ENCODE measurements at regions not wholly inside any gene's neighbourhood (a gene's known extent, or its start where the extent isn't known, plus 50 kb on each side); places are given as distances from the start of the nearest gene placed in this dataset.
"Not testable (repeated sequence)": the region's sequence is repeated elsewhere in the genome, so short reads cannot be mapped to it uniquely, and the experiment has no call there.

DNA sequence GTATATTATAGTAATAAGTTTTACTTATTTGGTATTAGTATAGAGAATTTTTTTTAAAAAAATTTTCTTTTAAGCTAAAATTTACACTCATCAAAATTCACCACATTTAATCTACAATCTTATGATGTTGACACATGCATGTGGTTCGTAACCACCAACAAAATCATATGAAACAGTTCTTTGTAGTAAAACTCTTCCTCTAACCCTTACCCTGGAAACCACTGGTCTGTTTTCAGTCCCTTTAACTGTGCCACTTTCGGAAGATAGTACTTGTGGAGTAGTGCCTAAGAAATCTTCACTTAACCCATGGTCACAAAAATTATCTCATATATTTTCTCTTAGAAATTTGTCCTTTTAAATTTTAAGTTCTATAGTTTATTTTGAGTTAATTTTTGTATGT is 1498.8 kb downstream of the MAT2B start:
- no peak for DNase-seq (ENCODE audit: extremely low read depth, low read depth, low spot score)

DNA sequence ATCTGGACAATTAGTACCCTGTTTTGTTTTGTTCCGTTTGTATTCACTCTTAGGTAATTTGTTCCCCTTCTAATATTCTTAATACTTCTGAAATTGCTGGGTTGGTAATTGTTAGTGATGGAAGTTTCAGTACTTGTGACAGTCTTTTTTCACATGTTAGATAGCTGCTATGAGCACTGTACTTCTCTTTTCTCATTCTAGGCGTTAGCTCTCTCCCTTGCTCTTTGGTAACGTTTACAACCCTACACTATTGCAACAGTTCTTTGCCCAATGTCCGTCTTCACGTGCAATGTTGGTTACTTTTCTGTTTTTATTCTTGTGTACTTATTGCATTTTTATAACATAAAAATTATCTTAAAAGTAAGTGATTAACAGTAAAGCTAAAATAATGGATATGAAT is 1509.0 kb downstream of the MAT2B start:
- DNase-seq (ENCODE audit: extremely low read depth, low read depth, low spot score) = no peak

DNA sequence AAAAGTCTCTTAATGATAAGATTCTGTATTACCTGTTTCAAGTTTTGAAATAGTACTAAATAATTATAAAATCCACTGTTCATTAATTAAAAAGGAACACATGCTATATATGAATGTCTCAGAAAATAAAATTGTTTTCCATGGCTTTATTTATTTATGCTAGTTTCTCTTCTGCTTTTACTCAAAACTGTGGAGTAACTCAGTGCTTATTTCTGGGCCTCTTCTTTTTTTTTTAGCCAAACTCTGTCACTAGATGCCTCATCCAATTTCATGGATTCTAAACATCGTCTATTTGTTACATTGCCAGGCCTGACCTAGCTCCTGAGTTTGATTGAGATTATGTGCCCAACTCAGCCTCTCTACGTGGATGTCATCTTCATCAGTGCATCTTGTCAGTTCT is 1509.7 kb downstream of the MAT2B start:
- no peak for DNase-seq (ENCODE audit: extremely low read depth, low read depth, low spot score)

DNA sequence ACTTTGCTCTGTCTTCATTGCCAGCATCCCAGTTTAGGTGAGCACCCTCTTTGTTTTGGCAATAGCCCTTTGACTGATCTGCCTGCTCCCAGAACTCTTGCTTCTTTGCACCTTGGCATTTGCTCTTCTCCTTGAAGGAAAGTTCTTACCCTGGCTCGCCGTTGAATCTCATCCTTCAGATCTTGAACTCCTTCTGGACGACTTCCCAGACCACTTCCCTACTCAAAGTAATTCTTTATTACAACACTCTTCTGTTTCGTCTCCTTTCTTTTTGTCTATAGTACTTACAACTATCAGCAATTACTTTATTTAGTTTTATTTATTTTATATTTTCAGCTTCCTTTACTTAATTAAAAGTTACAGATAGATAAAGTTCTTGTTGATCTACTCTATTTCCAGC is 1510.1 kb downstream of the MAT2B start:
- DNase-seq (ENCODE audit: extremely low read depth, low read depth, low spot score) = no peak

DNA sequence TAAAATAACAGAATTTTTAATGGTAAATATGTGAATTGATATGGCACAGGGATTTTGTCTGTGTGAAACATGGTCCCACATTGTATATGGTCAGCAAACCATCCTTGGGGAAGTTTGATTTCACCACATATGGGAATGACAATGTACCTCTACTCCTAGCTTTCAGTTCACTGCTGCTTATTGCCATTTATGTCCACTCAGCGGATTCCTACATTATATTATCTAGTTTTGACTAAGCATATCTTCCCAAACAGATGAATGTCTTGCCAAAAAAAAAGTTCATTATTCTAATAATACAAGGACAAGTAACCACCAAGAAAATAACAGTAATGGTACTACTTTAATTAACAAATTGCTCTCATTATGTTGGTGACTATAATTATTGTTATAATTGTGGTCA is 1521.6 kb downstream of the MAT2B start:
- DNase-seq (ENCODE audit: extremely low read depth, low read depth, low spot score) = no peak

DNA sequence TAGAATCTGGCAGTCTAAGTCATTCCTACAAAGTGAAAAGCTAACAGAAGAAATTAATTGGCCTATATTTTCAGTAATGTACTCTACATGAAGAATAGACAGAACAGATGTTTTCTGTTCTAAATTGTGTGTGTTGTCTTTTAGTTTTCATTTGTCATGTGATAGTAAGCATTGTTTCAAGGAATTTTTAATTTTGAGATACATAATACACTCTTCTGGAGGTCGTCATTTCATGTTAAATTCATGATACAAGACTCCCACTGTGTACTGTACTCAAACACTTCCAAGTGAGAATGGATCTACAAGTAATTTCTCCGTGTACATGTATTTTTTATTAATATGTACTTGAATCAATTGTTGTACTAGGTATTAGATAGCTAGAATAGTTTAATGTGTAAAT is 1522.9 kb downstream of the MAT2B start:
- no peak for DNase-seq (ENCODE audit: extremely low read depth, low read depth, low spot score)

DNA sequence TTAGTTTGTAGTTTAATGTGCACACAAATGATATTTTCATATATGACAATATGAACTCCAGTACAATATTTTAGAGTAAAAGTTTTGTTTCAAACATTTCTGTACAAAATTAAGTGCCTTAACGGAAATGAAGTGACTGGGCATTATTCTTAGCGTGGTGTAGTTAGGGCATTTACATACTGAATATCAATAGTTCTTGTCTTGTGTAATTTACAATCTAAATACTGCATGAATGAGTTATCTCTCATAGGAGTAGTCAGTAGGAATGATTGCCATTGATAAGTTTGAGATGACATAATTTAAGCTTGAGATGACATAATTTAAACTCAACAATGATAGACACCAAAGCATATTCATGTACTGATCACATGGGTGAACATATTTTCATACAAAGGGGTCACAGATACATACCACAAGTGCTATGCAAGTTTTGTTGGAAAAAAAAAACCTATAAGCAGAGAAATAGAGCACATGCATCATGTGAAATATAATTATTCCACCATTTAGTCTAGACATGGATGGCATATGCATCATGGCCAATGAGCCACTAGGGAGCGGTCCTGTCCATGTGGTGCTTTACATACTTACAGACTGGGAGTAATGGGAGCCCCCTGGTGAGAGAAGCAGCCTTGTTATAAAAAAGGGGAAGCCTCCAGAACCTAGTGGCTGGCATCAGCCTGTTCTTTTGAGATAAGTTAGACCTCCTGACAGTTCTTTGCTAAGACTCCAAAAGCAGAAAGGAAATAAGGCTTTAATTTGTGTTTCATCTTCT is 1523.9 kb downstream of the MAT2B start:
- no peak for DNase-seq (ENCODE audit: extremely low read depth, low read depth, low spot score)

DNA sequence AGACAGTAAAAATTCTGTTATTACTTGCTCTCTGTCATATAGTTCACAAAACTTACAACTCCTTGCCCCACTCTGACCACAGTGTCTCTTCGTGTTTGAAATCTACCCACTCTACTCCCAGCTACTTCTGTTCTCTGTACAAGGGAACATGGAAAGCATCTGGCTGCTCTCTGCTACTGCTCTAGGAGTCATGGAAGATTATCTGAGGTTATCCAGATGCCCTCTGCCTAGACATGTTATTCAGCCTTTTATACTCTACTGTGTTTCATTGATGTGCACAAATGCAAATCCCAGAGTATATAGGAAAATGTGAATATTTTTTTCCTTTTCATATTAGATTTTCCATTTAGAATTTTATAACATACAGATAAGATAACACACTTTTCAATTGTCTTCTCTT is 1525.6 kb downstream of the MAT2B start:
- no peak for DNase-seq (ENCODE audit: extremely low read depth, low read depth, low spot score)

DNA sequence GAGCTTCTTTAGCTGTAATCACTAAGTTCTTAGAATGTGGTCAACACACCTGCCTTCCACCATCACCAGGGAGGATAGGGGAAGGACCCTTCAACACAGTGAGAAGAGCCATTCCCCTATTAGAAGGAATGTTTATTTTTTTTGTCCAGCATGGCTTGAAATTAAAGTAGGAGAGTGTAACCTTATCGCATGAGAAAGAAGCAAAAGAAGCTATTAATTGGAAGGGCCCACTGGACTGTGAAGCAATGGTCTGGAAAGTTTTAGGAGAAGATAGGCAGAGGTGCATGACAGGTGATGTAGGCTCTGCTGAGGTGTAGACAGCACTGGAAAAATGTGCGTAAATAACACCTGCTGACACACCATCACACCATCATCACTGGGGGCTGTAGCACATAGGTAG is 1526.0 kb downstream of the MAT2B start:
- DNase-seq (ENCODE audit: extremely low read depth, low read depth, low spot score) = no peak

DNA sequence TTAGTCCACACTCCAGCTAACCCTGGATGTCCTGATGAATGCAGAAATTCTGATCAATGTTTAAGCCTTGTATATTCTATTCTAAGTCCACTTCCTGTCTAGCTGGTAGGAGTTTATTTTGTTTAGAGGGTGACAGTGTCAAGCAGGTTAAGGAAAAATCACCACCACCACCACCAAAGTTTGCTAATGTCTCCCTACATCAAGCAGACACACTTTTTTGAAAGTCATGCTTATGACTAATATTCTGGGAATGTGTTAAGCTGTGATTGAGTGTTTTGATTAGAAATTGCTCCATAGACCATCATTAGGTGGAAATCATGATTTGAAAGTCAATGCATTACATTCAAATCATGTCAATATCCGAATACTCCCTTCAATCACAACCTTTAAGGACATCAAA is 1530.1 kb downstream of the MAT2B start:
- DNase-seq (ENCODE audit: extremely low read depth, low read depth, low spot score) = no peak

DNA sequence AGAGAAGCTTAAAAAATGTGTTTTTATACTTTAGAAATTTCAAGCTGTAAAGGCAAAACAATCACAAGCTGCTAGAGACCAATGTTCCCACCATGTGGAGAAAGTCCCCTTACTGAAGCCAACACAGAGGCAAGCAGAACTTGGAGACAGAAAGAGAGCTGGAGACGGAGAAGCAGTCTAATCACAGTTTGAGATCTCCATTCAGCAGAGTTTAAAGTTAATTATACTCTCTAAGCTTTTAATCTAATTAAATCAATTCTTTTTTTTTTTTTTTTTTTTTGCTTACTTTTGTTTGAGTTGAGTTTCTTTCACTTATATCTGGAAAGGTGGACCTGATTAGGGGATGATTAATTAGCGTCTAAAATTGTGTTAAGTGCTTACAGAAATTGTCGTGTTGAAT is 1534.3 kb downstream of the MAT2B start:
- no peak for DNase-seq (ENCODE audit: extremely low read depth, low read depth, low spot score)

DNA sequence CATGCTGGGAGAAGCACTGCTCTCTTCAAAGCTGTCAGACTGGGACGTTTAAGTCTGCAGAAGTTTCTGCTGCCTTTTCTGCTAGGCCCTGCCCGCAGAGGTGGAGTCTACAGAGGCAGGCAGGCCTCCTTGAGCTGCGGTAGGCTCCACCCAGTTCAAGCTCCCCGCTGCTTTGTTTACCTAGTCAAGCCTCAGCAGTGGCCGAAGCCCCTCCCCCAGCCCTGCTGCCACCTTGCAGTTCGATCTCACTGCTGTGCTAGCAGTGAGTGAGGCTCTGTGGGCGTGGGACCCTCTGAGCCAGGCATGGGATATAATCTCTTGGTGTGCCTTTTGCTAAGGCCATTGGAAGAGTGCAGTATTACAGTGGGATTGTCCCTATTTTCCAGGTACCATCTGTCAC is 1540.5 kb downstream of the MAT2B start:
- not testable (repeated sequence) for DNase-seq (ENCODE audit: extremely low read depth, low read depth, low spot score)

DNA sequence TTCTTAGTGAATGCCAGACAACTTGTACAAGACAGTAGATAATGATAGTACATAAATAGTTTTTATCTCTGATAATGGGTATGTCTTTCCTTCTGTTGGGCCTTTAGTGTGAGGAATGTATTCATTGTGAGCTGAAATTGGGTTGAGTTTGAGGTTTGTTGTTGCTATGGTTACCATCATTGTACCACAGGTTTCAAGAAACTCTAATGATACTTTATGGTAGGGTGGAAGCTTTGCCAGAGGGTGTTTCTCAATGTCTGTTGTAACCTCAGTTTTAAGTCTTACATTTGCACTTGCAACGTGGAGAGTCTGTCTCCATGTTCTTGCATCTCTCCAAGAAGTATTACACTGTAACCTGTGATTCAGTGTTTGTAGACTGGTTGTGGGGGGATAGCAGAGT is 1550.1 kb downstream of the MAT2B start:
- DNase-seq (ENCODE audit: extremely low read depth, low read depth, low spot score) = no peak

DNA sequence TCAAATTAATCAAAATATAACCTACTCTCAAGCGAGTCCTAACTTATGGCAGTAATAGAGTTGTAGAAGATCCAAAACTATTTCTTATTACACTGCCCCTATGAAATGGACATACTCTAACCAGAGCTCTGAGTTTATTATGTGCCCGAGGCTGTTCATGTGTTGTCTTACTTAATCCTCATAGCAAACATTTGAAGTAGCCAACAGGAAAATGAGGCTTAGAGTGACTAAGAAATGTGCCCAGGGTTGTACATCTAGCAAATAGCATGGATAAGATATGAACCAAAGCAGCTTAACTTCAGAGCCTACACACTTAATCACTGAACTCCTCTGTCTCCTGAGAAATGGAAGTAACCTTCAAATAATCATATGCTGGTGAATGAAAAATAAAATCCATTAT is 1551.7 kb downstream of the MAT2B start:
- DNase-seq (ENCODE audit: extremely low read depth, low read depth, low spot score) = no peak

DNA sequence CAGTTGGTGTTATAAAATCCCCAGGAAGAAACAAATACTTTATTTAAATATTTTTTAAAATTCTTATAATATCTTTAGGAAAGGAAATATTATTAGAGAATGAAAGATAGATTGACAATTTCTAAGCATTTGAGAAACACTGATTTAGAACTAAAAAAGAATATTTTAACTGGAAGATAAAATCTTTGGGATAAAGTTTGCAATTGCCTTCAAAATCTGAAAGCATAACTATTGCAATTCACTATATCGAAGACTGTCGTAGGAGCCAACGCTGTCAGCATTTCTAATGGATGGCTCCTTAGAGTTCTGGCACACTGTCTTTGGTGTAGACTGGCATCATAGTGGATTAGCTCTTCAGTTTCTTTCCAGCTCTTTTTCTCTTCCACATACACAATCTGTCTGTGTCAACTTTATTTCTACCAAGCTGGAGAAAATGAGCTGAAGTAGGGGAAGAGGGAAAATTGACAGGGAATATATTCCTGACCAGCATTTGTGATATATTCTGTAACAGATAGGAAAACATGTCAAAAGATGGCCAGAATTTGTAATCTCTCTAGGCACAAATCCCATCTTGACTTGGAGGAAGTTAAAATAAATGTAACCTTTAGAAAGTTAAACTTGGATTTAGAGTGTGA is 1561.4 kb downstream of the MAT2B start:
- DNase-seq (ENCODE audit: extremely low read depth, low read depth, low spot score) = no peak

DNA sequence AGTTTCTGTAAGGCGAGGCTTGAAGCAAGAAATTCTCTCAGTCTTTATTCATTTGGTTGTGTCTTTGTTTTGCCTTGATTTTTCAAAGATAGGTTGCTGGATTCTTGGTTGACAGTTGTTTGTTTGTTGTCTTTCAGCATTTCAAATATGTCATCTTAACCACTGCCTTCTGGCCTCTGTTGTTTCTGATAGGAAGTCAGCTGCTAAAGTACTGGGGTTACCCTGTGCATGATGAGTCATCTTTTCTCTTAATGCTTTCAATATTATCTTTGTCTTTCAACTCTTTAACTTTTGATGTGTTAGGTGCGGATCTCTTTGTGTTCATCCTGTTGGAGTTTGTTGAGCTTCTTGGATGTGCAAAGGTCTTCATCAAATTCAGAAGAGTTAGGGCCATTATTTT is 1571.3 kb downstream of the MAT2B start:
- no peak for DNase-seq (ENCODE audit: extremely low read depth, low read depth, low spot score)

DNA sequence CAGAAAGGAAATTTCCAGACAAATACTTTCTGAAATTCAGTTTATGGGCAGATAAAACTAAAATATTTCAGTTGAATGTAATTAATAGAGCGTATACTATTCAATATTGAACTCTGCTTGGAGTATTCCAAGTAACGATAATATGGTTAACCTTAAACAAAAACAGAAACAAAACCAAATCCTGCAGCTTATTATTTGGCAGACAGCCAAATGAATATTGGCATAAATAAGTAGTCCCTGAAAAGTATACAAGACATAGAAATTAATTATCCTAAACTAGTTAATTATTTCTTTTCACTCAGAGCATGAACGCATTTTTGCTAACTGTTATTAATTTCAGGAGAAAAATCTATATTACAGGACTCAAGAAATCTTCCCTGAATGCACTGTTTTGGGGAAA is 1574.0 kb downstream of the MAT2B start:
- no peak for DNase-seq (ENCODE audit: extremely low read depth, low read depth, low spot score)

DNA sequence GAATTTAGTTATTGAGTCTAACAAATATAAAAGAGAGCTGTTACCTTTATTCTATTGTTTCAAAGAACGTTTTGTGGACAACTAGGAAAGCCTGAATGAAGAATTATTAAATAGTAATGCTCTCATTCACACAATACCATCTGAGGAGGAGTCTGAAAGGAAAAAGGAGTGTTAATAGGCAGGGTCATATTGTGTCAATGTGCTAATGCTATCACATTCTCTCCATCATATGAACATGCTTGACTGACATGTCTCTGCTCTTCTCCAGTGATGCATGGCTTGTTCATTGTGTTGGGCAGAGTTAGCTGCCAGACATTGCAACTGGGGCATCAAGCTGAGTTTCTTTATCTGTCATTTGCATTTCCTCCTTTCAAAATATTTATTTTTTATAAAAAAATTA is 1578.0 kb downstream of the MAT2B start:
- no peak for DNase-seq (ENCODE audit: extremely low read depth, low read depth, low spot score)

DNA sequence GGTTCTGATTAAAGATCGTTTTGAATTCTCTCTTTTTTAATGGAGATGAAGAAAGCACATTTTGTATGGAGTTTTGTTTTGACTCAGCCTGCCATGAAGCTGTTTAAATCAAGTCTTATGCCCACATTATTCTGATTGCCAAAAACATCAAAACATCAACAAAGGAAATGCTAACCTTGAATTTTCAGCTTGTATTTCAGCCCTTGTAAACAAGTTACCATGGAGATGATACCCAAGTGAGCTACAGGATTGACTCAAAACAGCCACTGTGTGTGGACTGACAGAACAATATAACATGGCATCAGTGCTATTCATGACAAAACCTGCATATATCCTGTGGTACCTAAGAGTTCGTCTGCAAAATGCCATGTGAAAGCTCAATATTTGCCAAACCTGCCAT is 1581.0 kb downstream of the MAT2B start:
- DNase-seq (ENCODE audit: extremely low read depth, low read depth, low spot score) = no peak

DNA sequence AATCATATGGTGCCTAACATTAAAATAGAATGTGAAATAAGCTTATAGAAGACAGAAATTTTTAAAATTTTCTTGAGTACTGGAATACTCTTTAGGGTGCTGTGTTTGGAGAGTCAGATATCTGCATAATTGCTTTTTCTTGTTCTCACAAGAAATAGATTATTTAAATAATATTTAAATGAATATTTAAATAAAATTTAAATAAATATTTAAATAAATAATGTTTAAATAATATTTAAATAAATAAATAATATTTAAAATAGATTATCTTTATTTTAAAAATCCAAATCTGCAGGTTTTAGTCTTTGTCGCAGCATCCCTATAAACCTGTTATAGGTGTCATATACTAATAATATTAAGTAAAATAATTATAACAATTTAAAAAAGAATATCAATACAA is 1589.4 kb downstream of the MAT2B start:
- no peak for DNase-seq (ENCODE audit: extremely low read depth, low read depth, low spot score)

DNA sequence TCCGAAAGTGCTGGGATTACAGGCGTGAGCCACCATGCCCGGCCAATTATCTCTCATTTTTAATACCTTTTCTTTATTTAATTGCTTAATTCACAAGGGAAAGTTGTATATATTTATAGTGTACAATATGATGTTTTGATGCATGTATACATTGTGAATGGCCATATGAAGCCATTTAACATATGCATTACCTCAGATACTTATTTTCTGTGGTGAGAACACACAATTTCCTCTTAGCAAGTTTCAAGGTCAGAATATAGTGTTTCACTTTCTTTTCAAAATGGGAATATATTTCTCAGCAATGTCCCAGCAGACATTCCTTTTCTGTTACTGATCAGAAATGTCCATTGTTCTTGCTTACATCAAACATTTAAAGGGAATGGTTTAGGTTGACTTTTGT is 1596.3 kb downstream of the MAT2B start:
- no peak for DNase-seq (ENCODE audit: extremely low read depth, low read depth, low spot score)

DNA sequence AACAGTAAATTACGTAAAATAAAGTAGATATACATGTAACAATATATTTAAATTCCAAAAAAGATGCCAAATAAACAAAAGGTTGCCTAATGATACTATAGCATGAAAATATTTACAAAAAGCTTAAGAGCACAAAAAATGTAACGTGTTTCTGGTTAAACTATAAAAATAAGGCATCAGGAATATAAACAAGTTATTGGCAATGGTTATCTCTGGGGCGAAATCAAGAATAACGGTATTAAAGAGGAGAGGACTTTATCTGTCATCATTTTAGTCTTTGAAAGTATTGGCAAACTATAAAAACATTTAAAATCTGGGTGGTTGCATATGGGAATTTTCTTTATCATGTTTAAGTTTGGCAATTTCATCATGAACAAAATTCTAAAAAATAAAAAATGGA is 1599.2 kb downstream of the MAT2B start:
- no peak for DNase-seq (ENCODE audit: extremely low read depth, low read depth, low spot score)

DNA sequence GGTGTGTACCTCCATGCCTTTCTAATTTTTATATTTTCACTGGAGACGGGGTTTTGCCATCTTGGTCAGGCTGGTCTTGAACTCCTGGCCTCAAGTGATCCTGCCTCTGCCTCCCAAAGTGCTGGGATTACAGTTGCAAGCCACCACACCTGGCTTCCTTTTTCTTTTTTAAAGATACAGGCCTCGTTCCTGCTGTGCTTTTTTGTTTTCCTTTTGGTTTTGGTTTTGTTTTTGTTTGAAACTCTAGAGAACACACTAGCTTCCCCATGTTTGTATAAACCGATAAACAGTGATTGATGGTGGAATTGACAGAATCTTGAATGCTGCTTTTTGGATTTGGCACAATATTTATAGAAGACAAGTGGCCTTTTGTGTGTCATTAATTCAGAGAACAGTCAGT is 1603.4 kb downstream of the MAT2B start:
- no peak for DNase-seq (ENCODE audit: extremely low read depth, low read depth, low spot score)
